ENCODE measurements at regions not wholly inside any gene's neighbourhood (a gene's known extent, or its start where the extent isn't known, plus 50 kb on each side); places are given as distances from the start of the nearest gene placed in this dataset.
A peak's percentile ranks its signal among the peaks of the same experiment; 100 is the strongest.

DNA sequence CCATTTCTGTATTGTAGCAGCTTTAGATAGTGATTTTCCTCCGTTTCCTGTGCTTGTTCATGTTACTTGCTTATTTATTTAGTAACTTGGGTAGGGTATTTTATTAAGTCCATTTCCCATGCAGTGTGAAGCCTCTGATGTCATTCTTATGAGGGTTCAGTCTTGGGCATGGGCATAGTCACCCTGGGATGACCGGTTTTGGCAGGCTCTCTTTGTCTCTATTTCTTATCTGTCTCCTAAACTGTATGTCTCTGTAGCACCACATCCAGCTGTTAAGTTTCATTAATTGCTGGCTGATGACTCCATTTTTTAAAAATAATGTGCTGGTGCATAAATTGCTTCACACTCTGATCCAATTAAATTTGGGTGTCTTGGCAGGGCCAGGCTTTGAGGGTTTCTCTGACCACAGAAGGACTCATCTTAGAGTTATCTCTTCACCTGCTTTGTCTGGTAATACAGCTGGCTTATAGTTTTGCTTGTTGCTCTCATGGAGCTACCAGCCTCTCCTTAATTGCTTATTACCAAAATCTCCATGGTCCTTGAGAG is 173.3 kb upstream of the VLDLR start:
- no peaks in the 10 kb centered on the region for H3K79me2 ChIP-seq (ENCODE audit: control insufficient read depth, insufficient read depth, low read length)
- no peaks in the 10 kb centered on the region for H3K9me3 ChIP-seq (ENCODE audit: control insufficient read depth, insufficient read depth, low read depth, low read length)
- H3K4me1 ChIP-seq (ENCODE audit: control insufficient read depth, extremely low read depth, insufficient read depth, low read length), result no peaks in the 10 kb centered on the region
- H3K27ac ChIP-seq (ENCODE audit: insufficient read depth, low read length), result no peak overlapping the region
- H4K20me1 ChIP-seq (ENCODE audit: control insufficient read depth, extremely low read depth, insufficient read depth, low read length), result no peaks in the 10 kb centered on the region
- no peak overlapping the region for H3K9ac ChIP-seq (ENCODE audit: insufficient read depth, low read length)
- no peak overlapping the region for H3K4me3 ChIP-seq (replicated peaks in 1 of 4; ENCODE audit: control extremely low read depth in 1 of 4, insufficient read depth in 1 of 4, low read depth in 3 of 4, low read length in 4 of 4)
- no peaks in the 10 kb centered on the region for H3K36me3 ChIP-seq (ENCODE audit: control insufficient read depth, insufficient read depth, low read length)
- peak in 1 of 2 donors; percentile 31 for DNase-seq (ENCODE audit: low read depth in 2 of 2)
- no peaks in the 10 kb centered on the region for H3K27me3 ChIP-seq (ENCODE audit: control insufficient read depth, insufficient read depth, low read length)
- H2AFZ ChIP-seq (ENCODE audit: low read length), result no peak overlapping the region
- TF ChIP-seq, protein P1, sequence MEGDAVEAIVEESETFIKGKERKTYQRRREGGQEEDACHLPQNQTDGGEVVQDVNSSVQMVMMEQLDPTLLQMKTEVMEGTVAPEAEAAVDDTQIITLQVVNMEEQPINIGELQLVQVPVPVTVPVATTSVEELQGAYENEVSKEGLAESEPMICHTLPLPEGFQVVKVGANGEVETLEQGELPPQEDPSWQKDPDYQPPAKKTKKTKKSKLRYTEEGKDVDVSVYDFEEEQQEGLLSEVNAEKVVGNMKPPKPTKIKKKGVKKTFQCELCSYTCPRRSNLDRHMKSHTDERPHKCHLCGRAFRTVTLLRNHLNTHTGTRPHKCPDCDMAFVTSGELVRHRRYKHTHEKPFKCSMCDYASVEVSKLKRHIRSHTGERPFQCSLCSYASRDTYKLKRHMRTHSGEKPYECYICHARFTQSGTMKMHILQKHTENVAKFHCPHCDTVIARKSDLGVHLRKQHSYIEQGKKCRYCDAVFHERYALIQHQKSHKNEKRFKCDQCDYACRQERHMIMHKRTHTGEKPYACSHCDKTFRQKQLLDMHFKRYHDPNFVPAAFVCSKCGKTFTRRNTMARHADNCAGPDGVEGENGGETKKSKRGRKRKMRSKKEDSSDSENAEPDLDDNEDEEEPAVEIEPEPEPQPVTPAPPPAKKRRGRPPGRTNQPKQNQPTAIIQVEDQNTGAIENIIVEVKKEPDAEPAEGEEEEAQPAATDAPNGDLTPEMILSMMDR (conservative IDR thresholded peaks at IDR 0.05 in 1 of 2, IDR thresholded peaks at IDR 0.05 in 1 of 2; ENCODE audit: low read depth in 1 of 2, low read length in 2 of 2), result no peak
- TF ChIP-seq EZH2 (IDR thresholded peaks at IDR 0.05; ENCODE audit: low read length, missing control alignments), result no peak
- no peak overlapping the region for H3K4me2 ChIP-seq (ENCODE audit: extremely low read depth, insufficient read depth, low read length)

DNA sequence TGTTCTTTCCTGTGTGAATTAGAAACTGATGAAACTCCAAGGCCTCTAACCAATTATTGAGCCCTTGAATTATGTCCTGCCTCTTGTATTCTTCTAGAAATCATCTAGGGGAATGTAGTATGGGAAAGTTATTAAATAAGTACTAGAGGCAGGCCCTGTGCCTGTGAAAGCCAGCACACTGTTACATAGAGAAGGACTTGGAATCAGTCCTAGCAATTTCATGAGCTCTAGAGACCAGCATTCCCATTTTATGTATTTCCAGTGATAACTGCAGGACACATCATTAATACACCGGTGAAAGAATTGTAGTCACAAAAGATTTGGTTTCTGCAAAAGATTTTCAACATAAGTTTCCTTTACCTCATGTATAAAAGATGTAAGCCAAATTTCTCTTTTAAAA is 168.5 kb upstream of the VLDLR start:
- no peaks in the 10 kb centered on the region for H3K27me3 ChIP-seq (ENCODE audit: control insufficient read depth, insufficient read depth, low read length)

GRCh38 chr9:2453701-2454100 is 167.9 kb upstream of the VLDLR start:
- Histone ChIP-seq H3K4me2 (ENCODE audit: extremely low read depth, insufficient read depth, low read length) (no peak overlapping the region), H3K9me3 (ENCODE audit: control insufficient read depth, insufficient read depth, low read depth, low read length) (no peaks in the 10 kb centered on the region), H3K4me1 (ENCODE audit: control insufficient read depth, extremely low read depth, insufficient read depth, low read length) (no peaks in the 10 kb centered on the region), H3K79me2 (ENCODE audit: control insufficient read depth, insufficient read depth, low read length) (no peaks in the 10 kb centered on the region), H2AFZ (ENCODE audit: low read length) (no peak overlapping the region), H4K20me1 (ENCODE audit: control insufficient read depth, extremely low read depth, insufficient read depth, low read length) (no peaks in the 10 kb centered on the region), H3K4me3 (replicated peaks in 1 of 4; ENCODE audit: control extremely low read depth in 1 of 4, insufficient read depth in 1 of 4, low read depth in 3 of 4, low read length in 4 of 4) (no peak overlapping the region), H3K27me3 (ENCODE audit: control insufficient read depth, insufficient read depth, low read length) (no peaks in the 10 kb centered on the region), H3K9ac (ENCODE audit: insufficient read depth, low read length) (no peak overlapping the region), H3K36me3 (ENCODE audit: control insufficient read depth, insufficient read depth, low read length) (no peaks in the 10 kb centered on the region), H3K27ac (ENCODE audit: insufficient read depth, low read length) (no peak overlapping the region)
- TF ChIP-seq EZH2 (IDR thresholded peaks at IDR 0.05; ENCODE audit: low read length, missing control alignments), result no peak
- TF ChIP-seq, protein P1 (conservative IDR thresholded peaks at IDR 0.05 in 1 of 2, IDR thresholded peaks at IDR 0.05 in 1 of 2; ENCODE audit: low read depth in 1 of 2, low read length in 2 of 2), result no peak
- DNase-seq (ENCODE audit: low read depth in 2 of 2), result no peak

More for the DNA sequence above, 168.5 kb upstream of the VLDLR start:
- no peak for DNase-seq (ENCODE audit: low read depth in 2 of 2)
- Histone ChIP-seq H3K36me3 (ENCODE audit: control insufficient read depth, insufficient read depth, low read length) (no peaks in the 10 kb centered on the region), H3K9me3 (ENCODE audit: control insufficient read depth, insufficient read depth, low read depth, low read length) (no peaks in the 10 kb centered on the region), H2AFZ (ENCODE audit: low read length) (no peak overlapping the region), H3K27ac (ENCODE audit: insufficient read depth, low read length) (no peak overlapping the region), H3K9ac (ENCODE audit: insufficient read depth, low read length) (no peak overlapping the region), H3K4me2 (ENCODE audit: extremely low read depth, insufficient read depth, low read length) (no peak overlapping the region), H3K4me3 (replicated peaks in 1 of 4; ENCODE audit: control extremely low read depth in 1 of 4, insufficient read depth in 1 of 4, low read depth in 3 of 4, low read length in 4 of 4) (no peak overlapping the region), H3K79me2 (ENCODE audit: control insufficient read depth, insufficient read depth, low read length) (no peaks in the 10 kb centered on the region), H3K4me1 (ENCODE audit: control insufficient read depth, extremely low read depth, insufficient read depth, low read length) (no peaks in the 10 kb centered on the region), H4K20me1 (ENCODE audit: control insufficient read depth, extremely low read depth, insufficient read depth, low read length) (no peaks in the 10 kb centered on the region)
- TF ChIP-seq, protein P1 (conservative IDR thresholded peaks at IDR 0.05 in 1 of 2, IDR thresholded peaks at IDR 0.05 in 1 of 2; ENCODE audit: low read depth in 1 of 2, low read length in 2 of 2), result no peak
- no peak for TF ChIP-seq EZH2 (IDR thresholded peaks at IDR 0.05; ENCODE audit: low read length, missing control alignments)

Measured in fibroblast of lung (primary cell).